ENCODE measurements at regions not wholly inside any gene's neighbourhood (a gene's known extent, or its start where the extent isn't known, plus 50 kb on each side); places are given as distances from the start of the nearest gene placed in this dataset.

DNA sequence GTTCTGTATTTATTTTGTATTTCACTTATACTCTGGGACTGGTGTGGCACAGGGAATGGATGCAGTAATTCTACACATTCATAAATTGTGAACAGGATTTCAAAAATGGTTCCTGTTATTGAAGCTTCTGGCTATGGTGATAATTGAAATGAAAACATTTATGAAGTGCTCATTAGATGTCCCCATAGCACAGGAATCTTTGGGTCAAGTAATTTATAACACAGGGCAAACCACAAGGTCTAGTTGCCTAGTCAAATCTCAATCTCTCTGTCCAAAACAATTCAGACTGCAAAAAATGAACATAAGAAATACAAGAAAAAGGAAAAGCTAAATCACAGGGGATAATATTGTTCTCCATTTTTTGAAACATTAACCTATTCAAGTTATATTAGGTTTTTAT lies 117.5 kb upstream of the PTPRG start:
- no TSS peak for BruUV-seq (replicated peaks)
- Histone ChIP-seq H3K4me1 (ENCODE audit: insufficient read depth, low read length, poor library complexity, severe bottlenecking) (no peaks in the 10 kb centered on the region), H3K9me2 (ENCODE audit: insufficient read depth, low read length) (no peaks in the 10 kb centered on the region), H3K9me3 (ENCODE audit: low read length) (no peaks in the 10 kb centered on the region), H3K4me3 (ENCODE audit: low read depth, low read length, poor library complexity, severe bottlenecking) (no peak overlapping the region), H3K4me2 (ENCODE audit: low read length) (no peak overlapping the region), H3K36me3 (ENCODE audit: insufficient read depth, low read length) (no peaks in the 10 kb centered on the region), H4K20me1 (ENCODE audit: insufficient read depth, low read length) (no peaks in the 10 kb centered on the region), H3K27ac (ENCODE audit: low read depth, low read length, poor library complexity, severe bottlenecking) (no peak overlapping the region), H2AFZ (ENCODE audit: low read length) (no peak overlapping the region), H3K79me2 (ENCODE audit: insufficient read depth, low read depth, low read length) (no peaks in the 10 kb centered on the region)
- intact Hi-C loops (cut with micrococcal nuclease; ENCODE audit: unreplicated experiment) = no loop called here
- CTCF ChIA-PET (ENCODE audit: unreplicated experiment) = no interaction called here
- no peak for DNase-seq (ENCODE audit: low spot score)
- POLR2A ChIA-PET = interaction anchor here (1.6 kb wide), 1 partner anchor 77 kb away, joined by 4 read pairs; no protein-coding TSS in a partner anchor
- TF ChIP-seq, protein P1, sequence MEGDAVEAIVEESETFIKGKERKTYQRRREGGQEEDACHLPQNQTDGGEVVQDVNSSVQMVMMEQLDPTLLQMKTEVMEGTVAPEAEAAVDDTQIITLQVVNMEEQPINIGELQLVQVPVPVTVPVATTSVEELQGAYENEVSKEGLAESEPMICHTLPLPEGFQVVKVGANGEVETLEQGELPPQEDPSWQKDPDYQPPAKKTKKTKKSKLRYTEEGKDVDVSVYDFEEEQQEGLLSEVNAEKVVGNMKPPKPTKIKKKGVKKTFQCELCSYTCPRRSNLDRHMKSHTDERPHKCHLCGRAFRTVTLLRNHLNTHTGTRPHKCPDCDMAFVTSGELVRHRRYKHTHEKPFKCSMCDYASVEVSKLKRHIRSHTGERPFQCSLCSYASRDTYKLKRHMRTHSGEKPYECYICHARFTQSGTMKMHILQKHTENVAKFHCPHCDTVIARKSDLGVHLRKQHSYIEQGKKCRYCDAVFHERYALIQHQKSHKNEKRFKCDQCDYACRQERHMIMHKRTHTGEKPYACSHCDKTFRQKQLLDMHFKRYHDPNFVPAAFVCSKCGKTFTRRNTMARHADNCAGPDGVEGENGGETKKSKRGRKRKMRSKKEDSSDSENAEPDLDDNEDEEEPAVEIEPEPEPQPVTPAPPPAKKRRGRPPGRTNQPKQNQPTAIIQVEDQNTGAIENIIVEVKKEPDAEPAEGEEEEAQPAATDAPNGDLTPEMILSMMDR (conservative IDR thresholded peaks at IDR 0.05; ENCODE audit: low read length) = no peak
- TF ChIP-seq EZH2phosphoT487 (IDR thresholded peaks at IDR 0.05; ENCODE audit: borderline replicate concordance, low read depth, low read length) = no peak

DNA sequence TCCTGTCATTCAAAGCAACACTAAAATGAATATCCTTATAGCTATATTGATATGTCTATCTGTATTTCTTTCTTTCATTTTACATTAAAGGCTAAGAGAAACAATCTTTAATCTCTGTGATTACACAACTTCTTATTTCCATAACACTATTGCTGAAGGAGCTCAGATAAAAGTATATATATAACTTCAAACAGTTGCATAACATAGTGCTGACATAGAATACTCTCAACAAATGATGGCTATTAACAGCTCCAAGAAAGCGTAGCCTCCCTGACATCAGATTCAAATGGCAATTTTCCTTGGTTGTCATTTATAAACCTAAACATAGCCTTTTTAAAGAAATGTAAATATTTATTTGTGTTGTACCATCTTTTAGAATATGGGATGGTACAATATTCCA lies 116.6 kb upstream of the PTPRG start:
- Histone ChIP-seq H3K27ac (ENCODE audit: low read depth, low read length, poor library complexity, severe bottlenecking) (no peak overlapping the region), H3K79me2 (ENCODE audit: insufficient read depth, low read depth, low read length) (no peaks in the 10 kb centered on the region), H3K4me3 (ENCODE audit: low read depth, low read length, poor library complexity, severe bottlenecking) (no peak overlapping the region), H3K4me1 (ENCODE audit: insufficient read depth, low read length, poor library complexity, severe bottlenecking) (no peaks in the 10 kb centered on the region), H3K36me3 (ENCODE audit: insufficient read depth, low read length) (no peaks in the 10 kb centered on the region), H2AFZ (ENCODE audit: low read length) (no peak overlapping the region), H3K9me2 (ENCODE audit: insufficient read depth, low read length) (no peaks in the 10 kb centered on the region), H3K4me2 (ENCODE audit: low read length) (no peak overlapping the region), H4K20me1 (ENCODE audit: insufficient read depth, low read length) (no peaks in the 10 kb centered on the region), H3K9me3 (ENCODE audit: low read length) (no peaks in the 10 kb centered on the region)
- BruUV-seq (replicated peaks) = no TSS peak
- CTCF ChIA-PET (ENCODE audit: unreplicated experiment) = no interaction called here
- intact Hi-C loops (cut with micrococcal nuclease; ENCODE audit: unreplicated experiment) = no loop called here
- DNase-seq (ENCODE audit: low spot score) = no peak
- no peak for TF ChIP-seq EZH2phosphoT487 (IDR thresholded peaks at IDR 0.05; ENCODE audit: borderline replicate concordance, low read depth, low read length)
- TF ChIP-seq, protein P1 (conservative IDR thresholded peaks at IDR 0.05; ENCODE audit: low read length) = no peak
- POLR2A ChIA-PET = interaction anchor here (0.5 to 1.6 kb wide), 2 partner anchors 11 to 76 kb away, joined by 3 to 4 read pairs; no protein-coding TSS in a partner anchor

DNA sequence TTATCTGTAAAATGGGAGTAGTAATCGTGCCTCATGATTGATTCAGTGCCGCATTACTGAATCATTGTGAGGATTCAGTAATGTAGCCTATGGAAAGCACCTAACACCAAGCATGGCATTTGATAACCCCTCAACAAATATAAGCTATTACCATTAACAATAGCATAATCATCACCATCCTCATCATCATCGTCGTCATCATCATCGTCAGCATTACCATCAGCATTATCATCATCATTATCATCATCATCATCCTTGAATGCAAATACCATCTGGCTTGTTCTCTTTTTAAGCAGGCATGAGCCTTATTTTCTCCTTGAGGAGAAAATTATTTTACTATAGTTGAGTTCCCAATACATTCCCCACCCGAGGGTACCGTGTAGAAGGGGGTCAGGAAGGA lies 115.4 kb upstream of the PTPRG start:
- no peak for DNase-seq (ENCODE audit: low spot score)
- Histone ChIP-seq H3K27ac (ENCODE audit: low read depth, low read length, poor library complexity, severe bottlenecking) (no peak overlapping the region), H2AFZ (ENCODE audit: low read length) (no peak overlapping the region), H3K9me3 (ENCODE audit: low read length) (no peaks in the 10 kb centered on the region), H3K4me3 (ENCODE audit: low read depth, low read length, poor library complexity, severe bottlenecking) (no peak overlapping the region), H3K4me1 (ENCODE audit: insufficient read depth, low read length, poor library complexity, severe bottlenecking) (no peaks in the 10 kb centered on the region), H3K9me2 (ENCODE audit: insufficient read depth, low read length) (no peaks in the 10 kb centered on the region), H3K79me2 (ENCODE audit: insufficient read depth, low read depth, low read length) (no peaks in the 10 kb centered on the region), H4K20me1 (ENCODE audit: insufficient read depth, low read length) (no peaks in the 10 kb centered on the region), H3K36me3 (ENCODE audit: insufficient read depth, low read length) (no peaks in the 10 kb centered on the region), H3K4me2 (ENCODE audit: low read length) (no peak overlapping the region)
- intact Hi-C loops (cut with micrococcal nuclease; ENCODE audit: unreplicated experiment) = no loop called here
- ChIA-PET CTCF (ENCODE audit: unreplicated experiment) (no interaction called here), POLR2A (no interaction called here)
- BruUV-seq (replicated peaks) = no TSS peak
- TF ChIP-seq, protein P1 (conservative IDR thresholded peaks at IDR 0.05; ENCODE audit: low read length) = no peak
- TF ChIP-seq EZH2phosphoT487 (IDR thresholded peaks at IDR 0.05; ENCODE audit: borderline replicate concordance, low read depth, low read length) = no peak
